Smooth muscle cell (in vitro differentiated cells): ENCODE measurements at regions not wholly inside any gene's neighbourhood (a gene's known extent, or its start where the extent isn't known, plus 50 kb on each side); places are given as distances from the start of the nearest gene placed in this dataset.

ENCODE experiments used
- DNase-seq: peaks from one replicate; lab custom pipeline; 2025; ENCODE audit not compliant: unreplicated experiment; lab: John Stamatoyannopoulos, UW
- H2AFZ ChIP-seq: fragments of 200-600 bp; sonication (generic); 2 replicates; pipeline ENCODE4 v1.6.0; 2016; ENCODE audit warnings: antibody characterized with exemption, low read depth, mild to moderate bottlenecking
- H3F3A ChIP-seq: fragments of 200-600 bp; sonication (generic); 2 replicates; pipeline ENCODE4 v1.6.0; 2017; ENCODE audit warnings: antibody characterized with exemption, low read depth
- H3K27ac ChIP-seq: fragments of 200-600 bp; sonication (generic); 2 replicates; pipeline ENCODE4 v1.5.1; 2016; ENCODE audit warnings: low read depth, mild to moderate bottlenecking
- H3K27me3 ChIP-seq: fragments of 200-600 bp; sonication (generic); 2 replicates; pipeline ENCODE4 v1.6.1; 2016; ENCODE audit warnings: low read depth, mild to moderate bottlenecking
- H3K36me3 ChIP-seq: fragments of 200-600 bp; sonication (generic); 2 replicates; pipeline ENCODE4 v1.5.1; 2016; ENCODE audit warnings: low read depth
- H3K4me1 ChIP-seq: fragments of 200-600 bp; sonication (generic); 2 replicates; pipeline ENCODE4 v1.5.1; 2016; ENCODE audit warnings: low read depth
- H3K4me2 ChIP-seq: fragments of 200-600 bp; sonication (generic); 2 replicates; pipeline ENCODE4 v1.6.0; 2016; ENCODE audit warnings: mild to moderate bottlenecking
- H3K4me3 ChIP-seq: fragments of 200-600 bp; sonication (generic); 2 replicates; pipeline ENCODE4 v1.5.1; 2016; ENCODE audit warnings: mild to moderate bottlenecking
- H3K79me2 ChIP-seq: fragments of 200-600 bp; sonication (generic); 2 replicates; pipeline ENCODE4 v1.6.0; 2016; ENCODE audit warnings: low read depth, mild to moderate bottlenecking
- H3K9ac ChIP-seq: fragments of 200-600 bp; sonication (generic); 2 replicates; pipeline ENCODE4 v1.6.0; 2016; ENCODE audit warnings: low read depth
- H3K9me3 ChIP-seq: fragments of 200-600 bp; sonication (generic); replicated peaks from 2 replicates; pipeline ENCODE4 v1.5.1; 2016; ENCODE audit warnings: low read depth
- H4K20me1 ChIP-seq: fragments of 200-600 bp; sonication (generic); 2 replicates; pipeline ENCODE4 v1.6.0; 2016; ENCODE audit warnings: low read depth
- WGBS: methylation state at CpG from one replicate; pipeline ENCODE4 v1.1.7; 2016; ENCODE audit warnings: low lambda C conversion rate; 5-methylcytosine and 5-hydroxymethylcytosine counted together
- TF ChIP-seq, protein P1 (sequence below): fragments of 200-600 bp; sonication (generic); IDR thresholded peaks from 2 replicates; pipeline ENCODE4 v1.5.1; 2017; ENCODE audit warnings: borderline replicate concordance, mild to moderate bottlenecking, antibody characterized with exemption; ENCODE audit not compliant: insufficient read depth, poor library complexity, severe bottlenecking

DNA sequence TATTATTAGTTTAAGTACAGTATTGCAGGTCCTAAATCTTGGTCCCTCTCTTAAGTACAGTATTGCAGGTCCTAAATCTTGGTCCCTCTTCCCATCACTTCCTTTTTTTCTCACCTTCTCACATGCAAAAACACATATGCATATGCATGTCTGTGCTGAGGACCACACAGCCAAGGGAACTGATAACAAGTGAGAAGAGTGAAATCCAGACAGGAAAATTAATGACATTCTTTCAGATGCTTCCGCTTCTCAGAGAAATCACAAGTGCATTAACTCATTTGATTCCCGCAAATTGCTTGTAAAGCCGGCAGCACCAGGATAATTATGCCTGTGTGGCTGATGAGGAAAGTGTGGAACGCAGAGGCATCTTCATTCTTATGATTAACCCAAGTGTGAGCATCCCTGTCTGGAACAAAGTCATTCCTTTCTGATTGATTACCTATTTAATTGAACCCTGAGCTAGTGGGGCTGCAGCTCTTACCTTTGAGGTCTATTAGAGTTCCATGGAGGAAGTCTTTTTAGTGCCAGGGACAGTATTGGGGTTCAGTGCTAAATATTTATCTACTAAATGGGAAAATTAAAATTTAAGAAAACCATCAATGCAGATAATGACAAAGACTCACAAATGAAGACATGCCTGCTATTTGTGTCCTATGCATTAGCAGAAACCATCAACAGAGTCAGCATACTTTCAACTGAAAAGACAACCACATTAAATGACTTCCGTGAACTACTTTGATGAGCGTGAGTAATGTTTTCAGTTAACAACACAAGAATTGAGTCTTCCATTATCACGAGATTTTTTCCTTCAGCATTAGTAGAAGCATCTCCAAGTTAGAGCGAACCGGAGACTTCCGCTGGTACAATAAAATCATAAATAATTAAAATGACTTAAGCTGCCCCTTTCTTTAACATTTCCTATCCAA, 220.4 kb upstream of the SLC35G4 start:
- no peak overlapping the region for H3K4me3 ChIP-seq
- H3K36me3 ChIP-seq: no peaks in the 10 kb centered on the region
- H3K9ac ChIP-seq: no peak overlapping the region
- WGBS: 76% methylated on average over 10 of the region's 10 CpGs
- no peaks in the 10 kb centered on the region for H3K79me2 ChIP-seq
- H2AFZ ChIP-seq: no peak overlapping the region
- H3K27ac ChIP-seq: no peak overlapping the region
- no peaks in the 10 kb centered on the region for H3K9me3 ChIP-seq
- no peak for DNase-seq
- H3K27me3 ChIP-seq: no peaks in the 10 kb centered on the region
- no peaks in the 10 kb centered on the region for H3K4me1 ChIP-seq
- no peak overlapping the region for H3K4me2 ChIP-seq
- TF ChIP-seq, protein P1, sequence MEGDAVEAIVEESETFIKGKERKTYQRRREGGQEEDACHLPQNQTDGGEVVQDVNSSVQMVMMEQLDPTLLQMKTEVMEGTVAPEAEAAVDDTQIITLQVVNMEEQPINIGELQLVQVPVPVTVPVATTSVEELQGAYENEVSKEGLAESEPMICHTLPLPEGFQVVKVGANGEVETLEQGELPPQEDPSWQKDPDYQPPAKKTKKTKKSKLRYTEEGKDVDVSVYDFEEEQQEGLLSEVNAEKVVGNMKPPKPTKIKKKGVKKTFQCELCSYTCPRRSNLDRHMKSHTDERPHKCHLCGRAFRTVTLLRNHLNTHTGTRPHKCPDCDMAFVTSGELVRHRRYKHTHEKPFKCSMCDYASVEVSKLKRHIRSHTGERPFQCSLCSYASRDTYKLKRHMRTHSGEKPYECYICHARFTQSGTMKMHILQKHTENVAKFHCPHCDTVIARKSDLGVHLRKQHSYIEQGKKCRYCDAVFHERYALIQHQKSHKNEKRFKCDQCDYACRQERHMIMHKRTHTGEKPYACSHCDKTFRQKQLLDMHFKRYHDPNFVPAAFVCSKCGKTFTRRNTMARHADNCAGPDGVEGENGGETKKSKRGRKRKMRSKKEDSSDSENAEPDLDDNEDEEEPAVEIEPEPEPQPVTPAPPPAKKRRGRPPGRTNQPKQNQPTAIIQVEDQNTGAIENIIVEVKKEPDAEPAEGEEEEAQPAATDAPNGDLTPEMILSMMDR: no peak
- no peaks in the 10 kb centered on the region for H3F3A ChIP-seq
- no peaks in the 10 kb centered on the region for H4K20me1 ChIP-seq

DNA sequence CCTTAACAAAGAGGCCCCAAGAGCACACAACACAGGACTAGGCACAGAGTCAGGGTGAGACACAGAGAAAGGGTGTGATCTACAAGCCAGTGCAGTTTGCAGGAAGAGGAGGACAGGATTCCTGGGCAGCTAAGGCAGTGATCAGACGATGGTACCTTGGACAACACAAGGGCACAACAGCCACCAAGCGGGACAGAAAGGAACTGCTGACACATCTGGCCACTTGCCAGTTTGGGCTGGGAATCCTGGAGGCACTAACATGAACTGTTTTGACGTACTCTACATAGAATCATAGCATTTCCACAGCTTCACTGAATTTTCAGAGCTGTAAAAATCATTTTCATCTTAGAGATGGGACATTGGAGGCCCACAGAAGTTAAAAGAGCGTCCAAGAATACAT, 221.5 kb upstream of the SLC35G4 start:
- no peaks in the 10 kb centered on the region for H3K36me3 ChIP-seq
- H3K79me2 ChIP-seq: no peaks in the 10 kb centered on the region
- DNase-seq: no peak
- TF ChIP-seq, protein P1: peak; percentile 24
- H2AFZ ChIP-seq: no peak overlapping the region
- H3K9ac ChIP-seq: no peak overlapping the region
- no peak overlapping the region for H3K4me2 ChIP-seq
- H4K20me1 ChIP-seq: no peaks in the 10 kb centered on the region
- no peak overlapping the region for H3K4me3 ChIP-seq
- no peaks in the 10 kb centered on the region for H3K27me3 ChIP-seq
- no peaks in the 10 kb centered on the region for H3K4me1 ChIP-seq
- H3F3A ChIP-seq: no peaks in the 10 kb centered on the region
- no peak overlapping the region for H3K27ac ChIP-seq
- WGBS: 63% methylated on average over 4 of the region's 4 CpGs
- H3K9me3 ChIP-seq: no peaks in the 10 kb centered on the region

DNA sequence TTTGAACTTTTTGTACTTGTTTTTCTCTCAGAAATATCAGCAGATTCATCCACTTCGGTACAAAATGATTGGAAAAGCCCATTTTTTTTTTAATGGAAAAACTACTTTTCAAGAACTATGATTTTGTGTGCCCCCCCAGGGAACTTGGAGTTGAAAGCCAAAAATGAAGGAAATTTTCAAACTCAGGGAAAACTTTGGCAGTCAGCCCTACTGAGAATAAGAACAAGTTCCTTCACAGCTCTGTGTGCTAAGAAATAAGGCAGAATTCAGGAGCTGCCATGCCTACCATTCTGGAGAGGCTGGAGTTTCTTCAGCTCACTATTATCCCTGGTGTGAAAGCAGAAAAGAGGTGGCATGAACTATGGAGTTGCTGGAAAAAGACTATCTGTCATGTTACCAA, 226.0 kb upstream of the SLC35G4 start:
- Histone ChIP-seq H3K27ac (no peak overlapping the region), H4K20me1 (no peaks in the 10 kb centered on the region), H3K9ac (no peak overlapping the region), H3K4me3 (no peak overlapping the region), H2AFZ (no peak overlapping the region), H3K36me3 (no peaks in the 10 kb centered on the region), H3K9me3 (no peaks in the 10 kb centered on the region), H3K4me2 (no peak overlapping the region), H3F3A (no peaks in the 10 kb centered on the region), H3K79me2 (no peaks in the 10 kb centered on the region), H3K27me3 (no peaks in the 10 kb centered on the region), H3K4me1 (no peaks in the 10 kb centered on the region)
- DNase-seq: no peak
- TF ChIP-seq, protein P1: no peak
- 0% methylated on average over 1 of the region's 1 CpG for WGBS

DNA sequence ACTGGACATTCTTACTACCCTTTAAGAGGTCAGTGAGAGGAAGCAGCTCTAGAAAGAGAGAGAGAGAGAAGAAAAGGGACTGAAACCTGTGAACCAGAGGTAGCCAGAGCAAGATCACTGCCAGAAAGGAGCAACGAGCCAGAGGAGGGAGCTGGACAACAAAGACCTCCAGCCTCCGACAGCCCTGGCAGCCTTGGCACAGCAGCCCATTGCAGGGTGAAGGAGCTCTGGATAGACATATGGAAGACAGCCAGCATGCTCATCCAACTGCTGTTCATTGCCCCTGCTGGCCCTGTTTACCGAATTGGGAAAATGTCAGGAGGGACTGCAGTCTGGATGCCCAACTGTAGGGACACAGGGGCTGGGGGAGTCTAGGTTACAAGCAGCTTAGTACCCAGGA, 228.4 kb upstream of the SLC35G4 start:
- no peaks in the 10 kb centered on the region for H3F3A ChIP-seq
- H3K9ac ChIP-seq: no peak overlapping the region
- H3K79me2 ChIP-seq: no peaks in the 10 kb centered on the region
- TF ChIP-seq, protein P1: no peak
- H3K4me1 ChIP-seq: no peaks in the 10 kb centered on the region
- WGBS: 96% methylated on average over 3 of the region's 3 CpGs
- H3K9me3 ChIP-seq: no peaks in the 10 kb centered on the region
- H2AFZ ChIP-seq: no peak overlapping the region
- H3K4me3 ChIP-seq: no peak overlapping the region
- no peak overlapping the region for H3K27ac ChIP-seq
- DNase-seq: no peak
- no peaks in the 10 kb centered on the region for H4K20me1 ChIP-seq
- no peaks in the 10 kb centered on the region for H3K36me3 ChIP-seq
- no peak overlapping the region for H3K4me2 ChIP-seq
- H3K27me3 ChIP-seq: no peaks in the 10 kb centered on the region
